ENCODE measurements at regions not wholly inside any gene's neighbourhood (a gene's known extent, or its start where the extent isn't known, plus 50 kb on each side); places are given as distances from the start of the nearest gene placed in this dataset.

GRCh38 chr16:50437769-50438437 is 69.1 kb upstream of the BRD7 start:
- Histone ChIP-seq H3K27ac (ENCODE audit: low read depth in 2 of 2, low read length in 2 of 2) (no peak overlapping the region), H3K36me3 (ENCODE audit: control insufficient read depth in 2 of 3, insufficient read depth in 3 of 3, low read length in 3 of 3) (no peaks in the 10 kb centered on the region), H3K4me1 (ENCODE audit: control insufficient read depth in 2 of 3, insufficient read depth in 2 of 3, low read depth in 1 of 3, low read length in 3 of 3) (no peaks in the 10 kb centered on the region), H3K9me3 (ENCODE audit: control insufficient read depth in 2 of 3, insufficient read depth in 1 of 3, low read length in 3 of 3) (peaks cover 0 to 30% (median 2%) of the 10 kb centered on the region in 3 donors), H3K4me3 (ENCODE audit: low read length in 3 of 3) (no peak overlapping the region), H3K27me3 (ENCODE audit: control insufficient read depth, insufficient read depth, low read length) (no peaks in the 10 kb centered on the region), H3K9ac (ENCODE audit: low read length in 3 of 3) (no peak overlapping the region)
- TF ChIP-seq CTCF (IDR thresholded peaks at IDR 0.05; ENCODE audit: borderline replicate concordance, extremely low read depth, insufficient read depth) = no peak
- FAIRE-seq (no peak), DNase-seq (peak in 3 of 5 donors; percentile 53 to 78 (median 69))
- intact Hi-C loops (cut with DNase I) = no loop called here

- FAIRE-seq (no peak), DNase-seq (no peak)
- no peak overlapping the region for H3K9ac ChIP-seq (ENCODE audit: low read length in 3 of 3)
- peaks cover 0 to 17% (median 2%) of the 10 kb centered on the region in 3 donors for H3K9me3 ChIP-seq (ENCODE audit: control insufficient read depth in 2 of 3, insufficient read depth in 1 of 3, low read length in 3 of 3)
- no peak overlapping the region for H3K4me3 ChIP-seq (ENCODE audit: low read length in 3 of 3)
- H3K36me3 ChIP-seq (ENCODE audit: control insufficient read depth in 2 of 3, insufficient read depth in 3 of 3, low read length in 3 of 3) = no peaks in the 10 kb centered on the region
- intact Hi-C loops (cut with DNase I) = no loop called here
- no peak overlapping the region for H3K27ac ChIP-seq (ENCODE audit: low read depth in 2 of 2, low read length in 2 of 2)
- H3K27me3 ChIP-seq (ENCODE audit: control insufficient read depth, insufficient read depth, low read length) = no peaks in the 10 kb centered on the region
- no peak for TF ChIP-seq CTCF (IDR thresholded peaks at IDR 0.05; ENCODE audit: borderline replicate concordance, extremely low read depth, insufficient read depth)
- no peaks in the 10 kb centered on the region for H3K4me1 ChIP-seq (ENCODE audit: control insufficient read depth in 2 of 3, insufficient read depth in 2 of 3, low read depth in 1 of 3, low read length in 3 of 3)
These were observed 67.5 kb upstream of the BRD7 start for GRCh38 chr16:50436271-50436670.

- intact Hi-C loops (cut with DNase I) = no loop called here
- Histone ChIP-seq H3K4me3 (ENCODE audit: low read length in 3 of 3) (no peak overlapping the region), H3K27me3 (ENCODE audit: control insufficient read depth, insufficient read depth, low read length) (no peaks in the 10 kb centered on the region), H3K9ac (ENCODE audit: low read length in 3 of 3) (no peak overlapping the region), H3K4me1 (ENCODE audit: control insufficient read depth in 2 of 3, insufficient read depth in 2 of 3, low read depth in 1 of 3, low read length in 3 of 3) (no peaks in the 10 kb centered on the region), H3K9me3 (ENCODE audit: control insufficient read depth in 2 of 3, insufficient read depth in 1 of 3, low read length in 3 of 3) (peaks cover 0 to 10% (median 2%) of the 10 kb centered on the region in 3 donors), H3K27ac (ENCODE audit: low read depth in 2 of 2, low read length in 2 of 2) (no peak overlapping the region), H3K36me3 (ENCODE audit: control insufficient read depth in 2 of 3, insufficient read depth in 3 of 3, low read length in 3 of 3) (no peaks in the 10 kb centered on the region)
- no peak for TF ChIP-seq CTCF (IDR thresholded peaks at IDR 0.05; ENCODE audit: borderline replicate concordance, extremely low read depth, insufficient read depth)
- no peak for DNase-seq
- FAIRE-seq = no peak
These were observed 66.2 kb upstream of the BRD7 start for GRCh38 chr16:50434872-50435478.
